ENCODE measurements at regions not wholly inside any gene's neighbourhood (a gene's known extent, or its start where the extent isn't known, plus 50 kb on each side); places are given as distances from the start of the nearest gene placed in this dataset.
"Not testable (repeated sequence)": the region's sequence is repeated elsewhere in the genome, so short reads cannot be mapped to it uniquely, and the experiment has no call there.

DNA sequence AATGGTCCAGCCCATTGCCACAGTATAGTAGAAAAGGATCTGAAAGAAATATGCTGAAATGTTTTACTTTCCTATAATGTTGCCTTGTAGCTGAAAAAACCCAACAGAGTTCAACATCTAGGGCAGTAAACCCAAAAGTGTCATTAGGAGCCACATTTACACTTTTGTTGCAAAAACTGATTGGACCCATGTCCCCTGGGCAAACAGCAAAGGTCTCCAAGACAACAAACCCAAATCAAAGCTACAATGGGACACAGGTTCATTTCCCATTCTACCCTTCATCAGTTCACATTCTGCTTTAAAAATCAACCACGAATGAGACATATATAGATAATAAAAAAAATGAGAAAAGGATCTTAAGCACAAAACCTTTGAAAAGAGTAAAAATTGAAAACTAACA, 744.8 kb downstream of the PCDH17 start:
- intact Hi-C loops (cut with DNase I) = no loop called here
- WGBS, 4 donors = 79 to 90% (median 86%) methylated on average over 1 of the region's 1 CpG

DNA sequence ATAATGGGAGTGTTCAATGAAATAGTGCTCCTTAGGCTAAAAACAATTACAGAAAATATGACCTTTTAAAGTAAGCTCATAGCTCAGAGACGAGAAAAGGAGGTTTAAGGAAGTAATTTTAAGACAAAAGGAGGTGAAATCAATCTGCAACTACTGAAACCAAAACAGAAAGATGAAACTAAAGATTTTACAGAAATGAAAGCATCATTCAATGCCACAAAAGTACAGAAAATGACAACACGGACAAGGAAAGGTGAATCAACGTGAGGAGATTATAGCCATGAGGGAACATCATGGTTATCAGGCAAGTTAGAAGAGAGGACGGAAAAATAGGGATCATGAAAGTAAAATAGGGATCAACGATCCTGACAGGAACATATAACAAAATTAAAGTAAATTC, 745.2 kb downstream of the PCDH17 start:
- ATAC-seq = no peak
- Histone ChIP-seq H3K27me3 (no peaks in the 10 kb centered on the region), H3K9me3 (peaks cover 0 to 3% (median 0%) of the 10 kb centered on the region in 12 donors), H3K4me1 (no peaks in the 10 kb centered on the region), H3K4me3 (no peak overlapping the region), H3K27ac (no peak overlapping the region), H3K36me3 (no peaks in the 10 kb centered on the region)
- DNase-seq = no peak
- WGBS, 4 donors = 89 to 92% (median 90%) methylated on average over 5 of the region's 5 CpGs
- no peak for TF ChIP-seq POLR2A (IDR thresholded peaks at IDR 0.05)
- TF ChIP-seq, protein P1, sequence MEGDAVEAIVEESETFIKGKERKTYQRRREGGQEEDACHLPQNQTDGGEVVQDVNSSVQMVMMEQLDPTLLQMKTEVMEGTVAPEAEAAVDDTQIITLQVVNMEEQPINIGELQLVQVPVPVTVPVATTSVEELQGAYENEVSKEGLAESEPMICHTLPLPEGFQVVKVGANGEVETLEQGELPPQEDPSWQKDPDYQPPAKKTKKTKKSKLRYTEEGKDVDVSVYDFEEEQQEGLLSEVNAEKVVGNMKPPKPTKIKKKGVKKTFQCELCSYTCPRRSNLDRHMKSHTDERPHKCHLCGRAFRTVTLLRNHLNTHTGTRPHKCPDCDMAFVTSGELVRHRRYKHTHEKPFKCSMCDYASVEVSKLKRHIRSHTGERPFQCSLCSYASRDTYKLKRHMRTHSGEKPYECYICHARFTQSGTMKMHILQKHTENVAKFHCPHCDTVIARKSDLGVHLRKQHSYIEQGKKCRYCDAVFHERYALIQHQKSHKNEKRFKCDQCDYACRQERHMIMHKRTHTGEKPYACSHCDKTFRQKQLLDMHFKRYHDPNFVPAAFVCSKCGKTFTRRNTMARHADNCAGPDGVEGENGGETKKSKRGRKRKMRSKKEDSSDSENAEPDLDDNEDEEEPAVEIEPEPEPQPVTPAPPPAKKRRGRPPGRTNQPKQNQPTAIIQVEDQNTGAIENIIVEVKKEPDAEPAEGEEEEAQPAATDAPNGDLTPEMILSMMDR (IDR thresholded peaks at IDR 0.05) = no peak
- intact Hi-C loops (cut with DNase I) = no loop called here

More for the DNA sequence above, 744.8 kb downstream of the PCDH17 start:
- TF ChIP-seq POLR2A (IDR thresholded peaks at IDR 0.05) = no peak
- TF ChIP-seq, protein P1 (IDR thresholded peaks at IDR 0.05) = no peak
- ATAC-seq (no peak), DNase-seq (no peak)
- Histone ChIP-seq H3K36me3 (no peaks in the 10 kb centered on the region), H3K27ac (no peak overlapping the region), H3K27me3 (no peaks in the 10 kb centered on the region), H3K4me1 (no peaks in the 10 kb centered on the region), H3K4me3 (no peak overlapping the region), H3K9me3 (peaks cover 0 to 3% (median 0%) of the 10 kb centered on the region in 12 donors)

DNA sequence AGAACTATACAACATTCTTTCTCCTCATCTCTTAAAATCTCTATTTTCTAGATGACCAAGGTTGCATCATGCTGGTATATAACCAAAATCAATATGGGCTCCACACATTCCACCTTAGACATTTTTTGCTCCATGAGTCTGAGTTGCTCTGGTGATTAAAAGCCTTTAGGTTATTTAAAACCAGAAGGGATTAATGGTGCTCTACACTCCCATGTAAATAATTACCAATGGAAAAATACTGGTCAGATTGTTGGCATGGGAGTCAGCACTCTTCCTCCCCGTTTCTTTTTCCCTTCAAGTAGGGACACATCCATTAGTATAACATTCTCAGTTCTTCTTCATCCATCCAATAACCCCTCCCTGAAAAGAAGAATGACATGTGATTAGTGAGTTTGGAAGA, 747.7 kb downstream of the PCDH17 start:
- H3K4me3 ChIP-seq = no peak overlapping the region
- WGBS, 4 donors = 59 to 86% (median 77%) methylated on average over 1 of the region's 1 CpG
- no peak for ATAC-seq

DNA sequence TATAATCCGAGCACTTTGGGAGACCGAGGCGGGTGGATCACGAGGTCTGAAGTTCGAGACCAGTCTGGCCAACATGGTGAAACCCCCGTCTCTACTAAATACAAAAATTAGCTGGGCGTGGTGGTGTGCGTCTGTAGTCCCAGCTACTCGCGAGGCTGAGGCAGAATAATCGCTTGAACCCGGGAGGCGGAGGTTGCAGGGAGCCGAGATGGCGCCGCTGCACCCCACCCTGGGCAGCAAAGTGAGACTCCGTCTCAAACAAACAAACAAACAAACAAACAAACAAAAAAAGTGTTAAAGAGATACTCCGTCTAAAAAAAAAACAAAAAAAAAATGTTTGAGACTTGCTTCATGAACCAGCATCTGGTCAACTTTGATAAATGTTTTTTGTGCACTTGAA, 753.8 kb downstream of the PCDH17 start:
- H3K27me3 ChIP-seq; H3K27ac ChIP-seq; intact Hi-C loops (cut with DNase I); H3K9me3 ChIP-seq; ATAC-seq; DNase-seq; H3K4me1 ChIP-seq; H3K4me3 ChIP-seq; H3K36me3 ChIP-seq: not testable (repeated sequence)
- 94 to 97% (median 96%) methylated on average over 18 of the region's 18 CpGs for WGBS, 4 donors

More for the DNA sequence above, 747.7 kb downstream of the PCDH17 start:
- no peak for DNase-seq
- Histone ChIP-seq H3K27ac (no peak overlapping the region), H3K27me3 (no peaks in the 10 kb centered on the region), H3K9me3 (no peaks in the 10 kb centered on the region), H3K4me1 (no peaks in the 10 kb centered on the region), H3K36me3 (no peaks in the 10 kb centered on the region)
- TF ChIP-seq POLR2A (IDR thresholded peaks at IDR 0.05) = no peak
- TF ChIP-seq, protein P1 (IDR thresholded peaks at IDR 0.05) = no peak
- intact Hi-C loops (cut with DNase I) = no loop called here

All from heart left ventricle (tissue), 16 donors.